Stimulated activated CD4-positive, alpha-beta T cell treated with anti-CD3 and anti-CD28 coated beads, Interleukin-12 subunit alpha, Interleukin-12 subunit beta, amount 100 ng/mL, for 4 hours (primary cell): ENCODE measurements at regions not wholly inside any gene's neighbourhood (a gene's known extent, or its start where the extent isn't known, plus 50 kb on each side); places are given as distances from the start of the nearest gene placed in this dataset.

Experiments
- DNase-seq: peaks from one replicate; pipeline ENCODE4 v3.0.0-alpha.2; 2020

- no peak for DNase-seq
Observed at GRCh38 chr7:156001496-156002260, 189.4 kb upstream of the SHH start.

- no peak for DNase-seq
Observed at GRCh38 chr7:156000601-156001396, 188.5 kb upstream of the SHH start.

DNA sequence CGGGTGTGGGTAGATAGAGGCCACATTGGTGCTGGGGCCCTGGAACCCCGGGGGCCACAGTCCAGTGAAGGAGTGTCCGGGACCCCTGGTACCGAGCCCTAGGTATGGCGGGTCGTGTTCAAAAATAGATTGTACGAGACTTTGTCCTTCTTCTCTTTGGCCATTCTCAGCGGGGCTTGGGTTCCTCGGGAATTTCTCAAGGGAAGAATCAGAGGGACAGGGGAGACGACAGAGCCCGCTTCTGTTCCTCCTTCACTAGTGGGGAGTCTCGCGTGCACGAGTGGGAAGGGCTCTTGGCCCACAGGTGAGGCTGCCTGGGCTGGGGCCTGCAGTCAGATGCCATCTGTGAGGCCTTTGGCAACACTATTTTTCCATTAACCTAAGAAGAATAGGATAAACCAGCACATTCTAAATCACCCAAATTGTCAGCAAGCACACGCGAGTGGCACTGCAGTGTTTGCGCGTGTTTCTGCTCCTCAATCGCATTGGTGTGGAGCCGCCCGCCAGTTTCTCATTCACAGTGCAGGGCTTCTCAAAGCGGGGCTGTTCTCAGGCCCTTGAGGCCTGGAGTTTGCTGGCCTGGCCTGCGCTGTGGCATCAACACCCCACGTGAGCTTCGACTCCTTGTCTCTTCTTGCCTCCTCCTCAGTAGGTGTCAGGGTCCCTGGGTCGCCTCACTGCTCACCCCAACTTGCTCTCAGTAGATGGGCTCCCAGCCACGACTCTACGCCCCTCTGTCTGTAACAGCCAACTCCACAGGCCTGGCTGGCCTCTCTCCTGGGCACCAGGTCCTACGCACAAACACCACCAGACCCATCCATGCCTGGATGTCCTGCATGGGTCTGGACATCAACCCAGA lies 187.6 kb upstream of the SHH start:
- DNase-seq: no peak

DNA sequence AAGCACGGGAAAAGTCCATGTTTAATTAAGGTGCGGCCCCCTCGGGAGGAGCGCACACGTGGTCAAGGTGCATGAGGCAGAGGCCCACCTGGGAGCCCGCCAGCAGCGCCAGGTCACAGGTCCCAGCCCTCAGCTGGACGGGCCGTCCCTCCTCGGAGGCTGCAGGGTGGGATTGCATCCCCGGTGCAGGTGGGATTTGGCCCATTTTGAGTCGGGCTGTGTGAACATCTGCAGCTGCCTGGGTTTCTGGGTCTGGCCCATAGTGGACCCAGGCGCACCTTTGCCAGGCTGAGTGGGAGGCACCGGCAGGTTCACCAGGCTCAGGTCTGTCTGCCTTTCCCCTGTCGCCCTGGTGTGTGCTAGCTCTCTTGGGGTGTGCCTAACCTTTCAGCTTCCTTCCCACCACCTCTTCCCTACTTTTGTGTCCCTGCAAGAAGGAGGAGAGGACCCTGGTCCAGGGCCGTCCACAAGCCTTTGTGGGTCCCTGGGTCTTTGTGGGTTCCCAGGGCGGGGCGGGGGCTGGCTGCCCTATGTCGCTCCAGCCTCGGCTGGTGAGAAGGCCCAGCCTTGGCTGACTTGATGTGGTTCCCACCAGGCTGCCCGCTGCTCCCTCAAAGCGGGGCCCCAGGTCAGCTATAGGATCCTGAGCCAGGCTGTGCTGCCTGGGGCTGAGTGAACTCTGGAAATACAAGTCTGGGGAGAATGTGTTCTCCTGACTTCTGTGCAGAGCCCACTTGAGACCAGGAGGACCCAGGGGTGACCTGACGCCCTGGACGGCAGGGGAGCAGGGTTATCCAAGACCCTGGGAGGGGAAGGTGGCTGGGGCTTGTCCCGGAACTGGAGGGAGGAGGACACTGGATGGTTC lies 186.7 kb upstream of the SHH start:
- DNase-seq: no peak

DNA sequence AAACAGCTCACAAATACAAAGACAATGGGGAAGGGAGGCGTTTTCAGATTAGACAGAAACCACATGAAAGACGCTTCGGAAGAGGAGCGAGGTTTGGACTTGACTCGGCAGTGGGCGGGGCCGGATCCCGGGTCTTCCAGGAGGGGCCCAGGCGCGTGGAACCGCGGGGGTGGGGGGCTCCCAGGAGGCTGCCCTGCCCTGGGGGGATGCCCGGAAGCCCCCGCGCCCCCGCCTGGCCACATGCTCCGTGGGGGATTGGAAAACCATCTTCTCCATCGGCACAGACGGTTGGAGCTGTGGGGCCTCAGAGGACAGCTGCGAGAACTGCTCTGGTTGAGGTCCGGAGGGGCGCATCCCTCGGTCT lies 186.0 kb upstream of the SHH start:
- peak; percentile 50 for DNase-seq

DNA sequence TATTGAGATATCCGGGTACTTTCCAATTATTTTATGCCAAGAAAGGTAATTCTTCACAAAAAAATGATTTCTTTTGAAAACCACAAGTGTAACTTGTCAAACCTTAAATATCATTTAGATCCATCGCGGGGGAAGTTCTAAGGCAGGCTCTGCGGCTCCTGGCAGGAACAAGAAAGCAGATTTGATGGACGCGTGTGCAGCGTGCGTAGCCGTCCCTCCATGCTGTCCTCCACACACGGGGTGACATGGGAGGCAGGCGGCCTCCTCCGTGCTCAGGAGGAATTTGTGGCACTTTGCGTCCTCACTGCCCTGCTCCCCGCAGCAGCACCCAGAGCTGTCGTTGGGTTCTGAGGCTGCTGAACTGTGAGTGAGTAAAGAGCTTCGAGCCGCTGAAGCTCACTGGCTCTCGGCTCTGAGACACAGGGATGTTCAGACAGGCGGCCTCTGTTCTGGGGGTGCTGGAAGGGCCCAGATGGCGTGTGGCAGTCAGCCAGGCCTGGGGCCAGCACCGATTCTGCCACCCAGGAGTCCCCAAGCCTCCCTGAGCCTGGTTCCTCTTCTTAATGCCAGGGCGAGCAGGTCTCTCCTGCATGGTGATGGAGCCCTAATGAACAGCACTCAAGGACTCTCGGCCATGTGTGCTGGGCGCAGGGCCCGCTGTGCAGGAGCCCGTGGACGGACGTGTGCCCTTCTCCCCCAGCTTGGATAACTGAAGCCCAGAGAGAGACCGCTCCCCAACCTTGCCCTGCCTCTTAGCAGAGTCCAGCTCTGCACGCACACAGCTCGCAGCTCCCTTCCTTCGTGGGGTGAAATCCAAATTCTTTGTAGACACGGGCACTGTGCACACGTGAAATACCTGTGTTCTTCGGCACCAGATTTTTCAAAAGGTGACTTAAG lies 185.4 kb upstream of the SHH start:
- no peak for DNase-seq

- no peak for DNase-seq
Observed at GRCh38 chr7:155996718-155997280, 184.5 kb upstream of the SHH start.

GRCh38 chr7:155995183-155995612 lies 182.9 kb upstream of the SHH start:
- DNase-seq: no peak

DNA sequence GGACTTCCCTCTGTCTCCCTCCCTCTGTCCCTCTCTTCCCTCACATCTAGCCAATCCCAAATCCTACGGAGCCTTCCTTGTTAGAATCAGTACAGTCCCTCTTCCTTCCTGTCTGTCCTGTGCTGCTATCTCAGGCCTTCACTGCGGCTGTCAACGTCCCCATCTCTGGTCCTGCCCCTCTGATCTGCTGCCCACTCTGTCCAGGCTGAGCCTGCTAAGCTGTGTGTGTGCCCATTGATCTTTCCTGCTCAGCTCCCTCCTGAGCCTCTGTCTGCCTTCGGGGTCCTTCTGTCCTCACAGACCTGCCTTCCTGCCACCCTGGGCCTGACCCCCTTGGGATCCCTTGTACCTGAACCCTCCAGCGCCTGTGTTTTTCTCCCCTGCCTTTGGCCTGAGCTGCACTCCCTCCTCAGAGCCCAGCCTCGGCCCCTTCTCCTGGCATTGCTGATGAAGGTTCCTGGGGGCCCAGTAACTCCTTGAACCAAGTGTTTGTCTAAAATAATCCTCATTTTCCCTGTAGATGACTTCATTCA lies 182.1 kb upstream of the SHH start:
- no peak for DNase-seq

- no peak for DNase-seq
Observed at GRCh38 chr7:155993420-155994278, 181.4 kb upstream of the SHH start.

GRCh38 chr7:155992974-155993373 lies 180.7 kb upstream of the SHH start:
- DNase-seq: no peak

DNA sequence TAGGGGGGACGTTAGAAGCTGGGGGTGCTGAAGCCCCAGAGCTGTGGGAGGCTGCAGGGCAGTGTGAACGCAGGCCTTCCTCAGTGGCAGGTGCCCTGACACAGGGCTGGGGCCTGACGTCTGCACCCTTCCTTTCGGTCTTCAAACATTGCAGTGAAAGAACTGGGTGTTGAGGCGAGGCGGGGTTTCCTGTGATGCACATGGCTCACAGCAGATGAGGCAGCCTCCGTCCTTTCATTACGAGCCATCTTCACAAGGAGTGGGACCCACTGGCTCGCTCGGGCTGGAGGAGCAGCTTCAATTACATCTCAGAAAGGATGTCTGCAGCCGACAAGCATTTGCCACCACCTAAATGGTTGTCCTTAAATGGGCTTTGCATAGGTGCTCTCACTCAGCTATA lies 180.3 kb upstream of the SHH start:
- no peak for DNase-seq

DNA sequence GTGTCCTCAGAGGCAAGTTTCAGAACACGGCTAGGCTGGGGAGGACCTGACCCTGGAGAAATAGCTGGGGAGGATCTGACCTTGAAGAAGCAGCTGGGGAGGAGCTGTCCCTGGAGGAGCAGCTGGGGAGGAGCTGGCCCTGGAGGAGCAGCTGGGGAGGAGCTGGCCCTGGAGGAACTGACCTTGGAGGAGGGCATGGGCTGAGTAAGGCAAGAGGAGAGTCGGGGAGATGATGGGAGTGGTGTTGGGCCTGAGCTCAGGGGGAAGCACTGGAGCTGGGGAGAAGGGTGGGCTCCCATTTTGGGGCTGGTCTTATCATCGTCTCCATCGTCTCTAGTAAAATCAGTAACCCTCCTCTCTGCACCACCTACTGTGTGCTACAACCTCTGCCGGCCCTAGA lies 179.8 kb upstream of the SHH start:
- no peak for DNase-seq

GRCh38 chr7:155991470-155991869 lies 179.2 kb upstream of the SHH start:
- DNase-seq: no peak

DNA sequence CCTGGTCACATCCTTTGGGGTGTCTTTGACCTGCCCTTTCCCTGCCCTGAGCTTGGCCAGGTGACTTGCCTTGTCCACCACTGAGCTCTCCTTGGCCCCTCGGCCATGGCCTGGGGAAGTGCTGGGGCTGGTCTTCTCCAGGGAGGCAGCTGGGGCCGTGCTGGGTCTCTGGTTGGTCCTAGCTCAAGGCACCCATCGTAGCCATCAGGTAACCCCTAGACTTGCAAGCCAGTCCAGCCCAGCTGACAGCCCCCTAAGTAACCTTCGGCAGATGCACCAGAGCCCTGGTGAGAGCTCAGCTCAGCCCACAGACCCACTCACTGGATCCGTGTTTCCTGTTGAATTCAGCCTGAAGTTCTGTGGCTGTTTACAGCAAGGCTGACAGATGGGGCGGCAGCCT lies 176.2 kb upstream of the SHH start:
- DNase-seq: no peak

DNA sequence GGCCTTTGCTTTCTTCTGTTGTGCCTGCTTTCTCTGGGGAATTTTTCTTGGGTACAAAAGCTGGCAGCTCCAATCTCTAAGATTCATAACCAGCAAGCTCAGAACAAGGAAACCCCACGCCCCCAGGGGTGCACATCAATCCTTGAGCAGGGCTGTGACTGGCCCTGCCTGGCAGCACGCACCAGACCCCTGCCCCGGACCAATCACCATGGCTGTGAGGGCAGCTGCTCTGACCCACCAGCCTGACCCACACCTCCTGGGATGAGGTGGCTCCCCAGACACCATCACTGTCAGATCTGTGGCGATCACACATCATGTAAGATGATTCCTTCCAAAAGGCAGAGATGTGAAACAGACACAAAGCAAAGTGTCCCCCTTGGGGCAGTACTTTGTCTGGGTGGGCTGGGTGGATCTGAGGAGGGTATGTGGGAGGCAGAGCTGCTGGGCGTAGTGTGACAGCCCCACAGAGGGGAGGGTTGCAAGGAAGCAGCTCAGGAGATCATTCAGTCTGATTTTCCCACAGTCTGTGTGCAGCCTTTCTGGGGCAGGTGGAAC lies 175.5 kb upstream of the SHH start:
- no peak for DNase-seq

DNA sequence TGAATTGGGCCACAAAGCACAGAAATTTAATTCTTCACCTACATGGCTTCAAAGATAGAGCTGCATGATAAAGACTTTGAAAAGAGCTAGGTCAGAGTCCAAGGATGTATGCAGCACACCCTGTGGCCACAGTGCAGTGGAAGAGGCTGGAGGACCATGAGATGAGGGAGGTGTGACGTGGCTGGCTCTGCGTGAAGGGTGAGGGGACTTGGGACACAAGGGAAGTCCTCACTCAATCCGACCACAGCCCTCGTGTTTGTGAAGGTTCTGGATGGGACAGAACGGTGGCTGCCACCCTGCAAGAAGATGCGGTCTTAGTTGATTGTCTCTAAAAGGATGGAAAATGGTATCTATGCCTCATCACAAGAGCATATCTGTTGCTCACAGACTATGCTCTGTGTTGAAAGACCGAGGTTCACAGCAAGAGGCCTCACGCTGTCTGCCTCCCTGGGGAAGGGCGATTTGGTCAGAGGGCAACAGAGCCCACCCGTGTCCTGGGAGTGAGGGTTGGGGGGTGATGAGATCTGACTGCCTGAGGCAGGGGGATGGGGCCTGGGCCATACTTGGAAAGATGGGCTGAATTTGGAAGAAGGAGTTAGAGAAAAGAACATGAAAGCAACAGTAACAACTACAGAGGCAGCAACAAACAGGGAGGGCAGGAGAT lies 174.4 kb upstream of the SHH start:
- no peak for DNase-seq

DNA sequence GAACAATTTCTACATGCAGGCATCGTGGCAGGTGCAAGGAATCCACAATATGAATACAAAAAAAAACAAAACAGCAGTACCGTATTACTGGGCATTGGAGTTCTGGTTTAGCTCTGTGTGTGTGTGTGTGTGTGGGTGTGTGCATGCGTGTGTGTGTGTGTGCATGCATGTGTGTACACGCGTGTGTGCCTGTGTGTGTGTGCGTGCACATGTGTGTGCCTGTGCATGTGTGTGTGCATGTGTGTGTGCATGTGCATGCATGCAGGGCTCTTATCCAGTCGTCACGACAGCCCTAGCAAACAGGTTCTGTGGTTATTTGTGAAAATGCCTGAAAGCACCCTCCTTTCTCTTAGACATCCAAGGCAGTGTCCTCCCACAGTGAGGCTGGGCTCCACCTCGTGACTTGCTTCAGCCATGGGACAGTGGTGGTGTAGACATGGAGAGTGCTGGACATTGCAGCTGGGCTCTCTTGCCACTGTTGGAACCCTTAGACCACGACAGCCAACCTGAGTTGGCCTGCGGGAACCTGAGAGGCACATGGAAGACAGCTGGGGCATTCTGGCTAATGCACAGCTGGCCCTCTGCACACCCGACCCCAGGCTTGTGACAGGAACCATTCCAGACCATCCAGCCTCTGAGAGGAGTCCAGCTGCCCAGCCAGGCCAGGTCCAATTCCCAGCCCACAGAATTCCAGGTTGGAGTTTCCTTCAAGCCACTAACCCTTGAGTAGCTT lies 173.4 kb upstream of the SHH start:
- no peak for DNase-seq
